ENCODE measurements at regions not wholly inside any gene's neighbourhood (a gene's known extent, or its start where the extent isn't known, plus 50 kb on each side); places are given as distances from the start of the nearest gene placed in this dataset.

- no peak for TF ChIP-seq CTCF (conservative IDR thresholded peaks at IDR 0.05; ENCODE audit: low read depth, low read length)
- no peak for TF ChIP-seq EZH2 (IDR thresholded peaks at IDR 0.05; ENCODE audit: low read length, unreplicated experiment)
- no peak for TF ChIP-seq EZH2phosphoT487 (IDR thresholded peaks at IDR 0.05; ENCODE audit: borderline replicate concordance, low read length)
These were observed 326.7 kb upstream of the RPS6KA3 start for GRCh38 chrX:20593402-20593801.

Measured in PC-3 (cell line).